GM19467 (cell line): ENCODE measurements at regions not wholly inside any gene's neighbourhood (a gene's known extent, or its start where the extent isn't known, plus 50 kb on each side); places are given as distances from the start of the nearest gene placed in this dataset.
"Not testable (repeated sequence)": the region's sequence is repeated elsewhere in the genome, so short reads cannot be mapped to it uniquely, and the experiment has no call there.

ENCODE experiments used
- ATAC-seq: cut with Tn5 transposase; IDR thresholded peaks from one replicate; pipeline ENCODE4 v1.9.1; 2021; ENCODE audit warnings: mild to moderate bottlenecking, moderate library complexity; ENCODE audit not compliant: unreplicated experiment

GRCh38 chr21:16441789-16442188 lies 712.0 kb downstream of the USP25 start:
- ATAC-seq: no peak

GRCh38 chr21:16454399-16454798 lies 724.6 kb downstream of the USP25 start:
- no peak for ATAC-seq

- no peak for ATAC-seq
Measured at GRCh38 chr21:16455526-16455925, 725.7 kb downstream of the USP25 start.

- no peak for ATAC-seq
Measured at GRCh38 chr21:16455978-16456377, 726.2 kb downstream of the USP25 start.

- no peak for ATAC-seq
Measured at GRCh38 chr21:16457498-16457897, 727.7 kb downstream of the USP25 start.

- no peak for ATAC-seq
Measured at GRCh38 chr21:16460936-16461335, 731.2 kb downstream of the USP25 start.

- ATAC-seq: not testable (repeated sequence)
Measured at GRCh38 chr21:16464211-16464889, 734.6 kb downstream of the USP25 start.

- ATAC-seq: no peak
Measured at GRCh38 chr21:16468184-16468583, 738.4 kb downstream of the USP25 start.

GRCh38 chr21:16473988-16474387 lies 744.2 kb downstream of the USP25 start:
- ATAC-seq: no peak

- no peak for ATAC-seq
Measured at GRCh38 chr21:16476056-16476825, 746.5 kb downstream of the USP25 start.

GRCh38 chr21:16488042-16488441 lies 758.3 kb downstream of the USP25 start:
- ATAC-seq: no peak

GRCh38 chr21:16492356-16492755 lies 762.6 kb downstream of the USP25 start:
- no peak for ATAC-seq

- ATAC-seq: no peak
Measured at GRCh38 chr21:16492892-16493291, 763.1 kb downstream of the USP25 start.

- ATAC-seq: no peak
Measured at GRCh38 chr21:16496609-16497008, 766.8 kb downstream of the USP25 start.

- ATAC-seq: no peak
Measured at GRCh38 chr21:16500271-16500670, 770.5 kb downstream of the USP25 start.

GRCh38 chr21:16502273-16502672 lies 772.5 kb downstream of the USP25 start:
- no peak for ATAC-seq

- no peak for ATAC-seq
Measured at GRCh38 chr21:16502897-16503296, 773.1 kb downstream of the USP25 start.

- no peak for ATAC-seq
Measured at GRCh38 chr21:16504281-16504680, 774.5 kb downstream of the USP25 start.

GRCh38 chr21:16504766-16505165 lies 775.0 kb downstream of the USP25 start:
- ATAC-seq: no peak

GRCh38 chr21:16509476-16509875 lies 779.7 kb downstream of the USP25 start:
- ATAC-seq: no peak

GRCh38 chr21:16514316-16514715 lies 784.5 kb downstream of the USP25 start:
- ATAC-seq: no peak

- no peak for ATAC-seq
Measured at GRCh38 chr21:16517383-16517782, 787.6 kb downstream of the USP25 start.
